Hepatocyte (in vitro differentiated cells): ENCODE measurements at regions not wholly inside any gene's neighbourhood (a gene's known extent, or its start where the extent isn't known, plus 50 kb on each side); places are given as distances from the start of the nearest gene placed in this dataset.

Experiments used
- EZH2 ChIP-seq: fragments of 200-600 bp; sonication (generic); IDR thresholded peaks from 2 replicates; pipeline ENCODE4 v1.6.1; 2016; ENCODE audit warnings: antibody characterized with exemption, mild to moderate bottlenecking, borderline replicate concordance
- TF ChIP-seq, protein P1 (sequence below): fragments of 200-600 bp; sonication (generic); IDR thresholded peaks from 2 replicates; pipeline ENCODE4 v1.5.1; 2016; ENCODE audit warnings: antibody characterized with exemption, mild to moderate bottlenecking; ENCODE audit not compliant: poor library complexity

DNA sequence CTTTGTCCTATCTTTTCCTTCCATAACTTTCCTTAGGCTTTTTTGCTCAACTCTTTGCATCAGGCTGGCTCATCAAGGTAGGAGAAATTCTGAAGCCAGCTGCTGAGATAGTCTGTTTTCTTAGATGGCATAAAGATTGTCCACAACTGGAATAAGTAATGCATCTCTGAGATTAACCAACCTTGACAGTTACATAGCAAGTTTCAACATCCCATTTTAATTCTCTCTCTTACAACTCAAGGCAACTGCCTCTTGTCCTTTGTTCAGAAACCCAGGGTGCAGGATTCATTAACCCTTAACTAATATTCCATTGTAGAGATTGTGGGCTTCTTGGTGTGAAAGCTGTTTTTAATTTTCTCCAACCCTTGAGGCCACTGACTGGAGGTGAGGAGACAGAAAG, 239.2 kb downstream of the LACC1 start:
- TF ChIP-seq EZH2, result no peak
- TF ChIP-seq, protein P1, sequence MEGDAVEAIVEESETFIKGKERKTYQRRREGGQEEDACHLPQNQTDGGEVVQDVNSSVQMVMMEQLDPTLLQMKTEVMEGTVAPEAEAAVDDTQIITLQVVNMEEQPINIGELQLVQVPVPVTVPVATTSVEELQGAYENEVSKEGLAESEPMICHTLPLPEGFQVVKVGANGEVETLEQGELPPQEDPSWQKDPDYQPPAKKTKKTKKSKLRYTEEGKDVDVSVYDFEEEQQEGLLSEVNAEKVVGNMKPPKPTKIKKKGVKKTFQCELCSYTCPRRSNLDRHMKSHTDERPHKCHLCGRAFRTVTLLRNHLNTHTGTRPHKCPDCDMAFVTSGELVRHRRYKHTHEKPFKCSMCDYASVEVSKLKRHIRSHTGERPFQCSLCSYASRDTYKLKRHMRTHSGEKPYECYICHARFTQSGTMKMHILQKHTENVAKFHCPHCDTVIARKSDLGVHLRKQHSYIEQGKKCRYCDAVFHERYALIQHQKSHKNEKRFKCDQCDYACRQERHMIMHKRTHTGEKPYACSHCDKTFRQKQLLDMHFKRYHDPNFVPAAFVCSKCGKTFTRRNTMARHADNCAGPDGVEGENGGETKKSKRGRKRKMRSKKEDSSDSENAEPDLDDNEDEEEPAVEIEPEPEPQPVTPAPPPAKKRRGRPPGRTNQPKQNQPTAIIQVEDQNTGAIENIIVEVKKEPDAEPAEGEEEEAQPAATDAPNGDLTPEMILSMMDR, result no peak
